ENCODE measurements at regions not wholly inside any gene's neighbourhood (a gene's known extent, or its start where the extent isn't known, plus 50 kb on each side); places are given as distances from the start of the nearest gene placed in this dataset.

- TF ChIP-seq, protein P1, sequence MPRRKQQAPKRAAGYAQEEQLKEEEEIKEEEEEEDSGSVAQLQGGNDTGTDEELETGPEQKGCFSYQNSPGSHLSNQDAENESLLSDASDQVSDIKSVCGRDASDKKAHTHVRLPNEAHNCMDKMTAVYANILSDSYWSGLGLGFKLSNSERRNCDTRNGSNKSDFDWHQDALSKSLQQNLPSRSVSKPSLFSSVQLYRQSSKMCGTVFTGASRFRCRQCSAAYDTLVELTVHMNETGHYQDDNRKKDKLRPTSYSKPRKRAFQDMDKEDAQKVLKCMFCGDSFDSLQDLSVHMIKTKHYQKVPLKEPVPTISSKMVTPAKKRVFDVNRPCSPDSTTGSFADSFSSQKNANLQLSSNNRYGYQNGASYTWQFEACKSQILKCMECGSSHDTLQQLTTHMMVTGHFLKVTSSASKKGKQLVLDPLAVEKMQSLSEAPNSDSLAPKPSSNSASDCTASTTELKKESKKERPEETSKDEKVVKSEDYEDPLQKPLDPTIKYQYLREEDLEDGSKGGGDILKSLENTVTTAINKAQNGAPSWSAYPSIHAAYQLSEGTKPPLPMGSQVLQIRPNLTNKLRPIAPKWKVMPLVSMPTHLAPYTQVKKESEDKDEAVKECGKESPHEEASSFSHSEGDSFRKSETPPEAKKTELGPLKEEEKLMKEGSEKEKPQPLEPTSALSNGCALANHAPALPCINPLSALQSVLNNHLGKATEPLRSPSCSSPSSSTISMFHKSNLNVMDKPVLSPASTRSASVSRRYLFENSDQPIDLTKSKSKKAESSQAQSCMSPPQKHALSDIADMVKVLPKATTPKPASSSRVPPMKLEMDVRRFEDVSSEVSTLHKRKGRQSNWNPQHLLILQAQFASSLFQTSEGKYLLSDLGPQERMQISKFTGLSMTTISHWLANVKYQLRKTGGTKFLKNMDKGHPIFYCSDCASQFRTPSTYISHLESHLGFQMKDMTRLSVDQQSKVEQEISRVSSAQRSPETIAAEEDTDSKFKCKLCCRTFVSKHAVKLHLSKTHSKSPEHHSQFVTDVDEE (CRISPR knock-in tag; IDR thresholded peaks at IDR 0.05): no peak
- no peak for TF ChIP-seq OSR1 (CRISPR knock-in tag; IDR thresholded peaks at IDR 0.05)
Observed at GRCh38 chr19:31575846-31576335, 226.7 kb upstream of the TSHZ3 start (continued).

GRCh38 chr19:31578326-31578725 lies 229.1 kb upstream of the TSHZ3 start:
- ATAC-seq: no peak
- no peak for TF ChIP-seq CSDC2 (CRISPR knock-in tag; IDR thresholded peaks at IDR 0.05)
- TF ChIP-seq BACH2 (CRISPR knock-in tag; IDR thresholded peaks at IDR 0.05; ENCODE audit: borderline replicate concordance): no peak
- no peak for TF ChIP-seq TOX (CRISPR knock-in tag; IDR thresholded peaks at IDR 0.05; ENCODE audit: borderline replicate concordance)
- TF ChIP-seq, protein P2, sequence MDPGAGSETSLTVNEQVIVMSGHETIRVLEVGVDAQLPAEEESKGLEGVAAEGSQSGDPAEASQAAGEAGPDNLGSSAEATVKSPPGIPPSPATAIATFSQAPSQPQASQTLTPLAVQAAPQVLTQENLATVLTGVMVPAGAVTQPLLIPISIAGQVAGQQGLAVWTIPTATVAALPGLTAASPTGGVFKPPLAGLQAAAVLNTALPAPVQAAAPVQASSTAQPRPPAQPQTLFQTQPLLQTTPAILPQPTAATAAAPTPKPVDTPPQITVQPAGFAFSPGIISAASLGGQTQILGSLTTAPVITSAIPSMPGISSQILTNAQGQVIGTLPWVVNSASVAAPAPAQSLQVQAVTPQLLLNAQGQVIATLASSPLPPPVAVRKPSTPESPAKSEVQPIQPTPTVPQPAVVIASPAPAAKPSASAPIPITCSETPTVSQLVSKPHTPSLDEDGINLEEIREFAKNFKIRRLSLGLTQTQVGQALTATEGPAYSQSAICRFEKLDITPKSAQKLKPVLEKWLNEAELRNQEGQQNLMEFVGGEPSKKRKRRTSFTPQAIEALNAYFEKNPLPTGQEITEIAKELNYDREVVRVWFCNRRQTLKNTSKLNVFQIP (CRISPR knock-in tag; IDR thresholded peaks at IDR 0.05; ENCODE audit: borderline replicate concordance, low read depth): no peak
- no peak for TF ChIP-seq ZC3H10 (CRISPR knock-in tag; IDR thresholded peaks at IDR 0.05)
- no peak for TF ChIP-seq CSRNP3 (CRISPR knock-in tag; IDR thresholded peaks at IDR 0.05)
- no peak for TF ChIP-seq ZNF8 (CRISPR knock-in tag; IDR thresholded peaks at IDR 0.05)
- TF ChIP-seq ESRRG (CRISPR knock-in tag; IDR thresholded peaks at IDR 0.05): no peak
- TF ChIP-seq RARB (CRISPR knock-in tag; IDR thresholded peaks at IDR 0.05): no peak
- no peak for TF ChIP-seq ZNF565 (CRISPR knock-in tag; conservative IDR thresholded peaks at IDR 0.05; ENCODE audit: low read depth)
- TF ChIP-seq PATZ1 (CRISPR knock-in tag; IDR thresholded peaks at IDR 0.05; ENCODE audit: borderline replicate concordance): no peak

- no peak for ATAC-seq
- TF ChIP-seq SNAI2 (CRISPR knock-in tag; IDR thresholded peaks at IDR 0.05) (no peak), PATZ1 (CRISPR knock-in tag; IDR thresholded peaks at IDR 0.05; ENCODE audit: borderline replicate concordance) (no peak), CSDC2 (CRISPR knock-in tag; IDR thresholded peaks at IDR 0.05) (no peak), TCF4 (CRISPR knock-in tag; IDR thresholded peaks at IDR 0.05; ENCODE audit: borderline replicate concordance) (no peak), ESRRG (CRISPR knock-in tag; IDR thresholded peaks at IDR 0.05) (no peak), ZFP30 (CRISPR knock-in tag; IDR thresholded peaks at IDR 0.05) (no peak), PPARA (CRISPR knock-in tag; IDR thresholded peaks at IDR 0.05; ENCODE audit: borderline replicate concordance) (no peak), ZNF70 (CRISPR knock-in tag; IDR thresholded peaks at IDR 0.05) (no peak), TOX (CRISPR knock-in tag; IDR thresholded peaks at IDR 0.05; ENCODE audit: borderline replicate concordance) (no peak), OSR1 (CRISPR knock-in tag; IDR thresholded peaks at IDR 0.05) (no peak), ARNTL (CRISPR knock-in tag; IDR thresholded peaks at IDR 0.05; ENCODE audit: borderline replicate concordance, low read depth) (no peak), ISL1 (CRISPR knock-in tag; IDR thresholded peaks at IDR 0.05) (no peak), CSRNP3 (CRISPR knock-in tag; IDR thresholded peaks at IDR 0.05) (no peak), GLIS3 (CRISPR knock-in tag; IDR thresholded peaks at IDR 0.05) (no peak), ZNF8 (CRISPR knock-in tag; IDR thresholded peaks at IDR 0.05) (no peak), BACH2 (CRISPR knock-in tag; IDR thresholded peaks at IDR 0.05; ENCODE audit: borderline replicate concordance) (no peak)
- TF ChIP-seq, protein P3, sequence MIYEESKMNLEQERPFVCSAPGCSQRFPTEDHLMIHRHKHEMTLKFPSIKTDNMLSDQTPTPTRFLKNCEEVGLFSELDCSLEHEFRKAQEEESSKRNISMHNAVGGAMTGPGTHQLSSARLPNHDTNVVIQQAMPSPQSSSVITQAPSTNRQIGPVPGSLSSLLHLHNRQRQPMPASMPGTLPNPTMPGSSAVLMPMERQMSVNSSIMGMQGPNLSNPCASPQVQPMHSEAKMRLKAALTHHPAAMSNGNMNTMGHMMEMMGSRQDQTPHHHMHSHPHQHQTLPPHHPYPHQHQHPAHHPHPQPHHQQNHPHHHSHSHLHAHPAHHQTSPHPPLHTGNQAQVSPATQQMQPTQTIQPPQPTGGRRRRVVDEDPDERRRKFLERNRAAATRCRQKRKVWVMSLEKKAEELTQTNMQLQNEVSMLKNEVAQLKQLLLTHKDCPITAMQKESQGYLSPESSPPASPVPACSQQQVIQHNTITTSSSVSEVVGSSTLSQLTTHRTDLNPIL (CRISPR knock-in tag; IDR thresholded peaks at IDR 0.05; ENCODE audit: low read depth): no peak
Observed at GRCh38 chr19:31583148-31583547, 233.9 kb upstream of the TSHZ3 start.
